H9 (cell line): ENCODE measurements at regions not wholly inside any gene's neighbourhood (a gene's known extent, or its start where the extent isn't known, plus 50 kb on each side); places are given as distances from the start of the nearest gene placed in this dataset.

Experiments
- DNase-seq: peaks from one replicate; pipeline ENCODE4 v3.0.0-alpha.2; 2017
- H2AFZ ChIP-seq: one replicate; pipeline ENCODE4 v1.6.1; 2013; ENCODE audit warnings: mild to moderate bottlenecking, low read length, control low read depth, moderate library complexity
- H2AK5ac ChIP-seq: 2 replicates; pipeline ENCODE4 v1.6.1; 2013; ENCODE audit warnings: low read length, control low read depth, mixed read lengths; ENCODE audit not compliant: insufficient read length
- H2BK120ac ChIP-seq: one replicate; pipeline ENCODE4 v1.6.1; 2013; ENCODE audit warnings: low read depth, mild to moderate bottlenecking, low read length, control low read depth, inconsistent platforms; ENCODE audit not compliant: poor library complexity, severe bottlenecking
- H2BK12ac ChIP-seq: 2 replicates; pipeline ENCODE4 v1.6.1; 2013; ENCODE audit warnings: low read length, control low read depth, mixed read lengths, low read depth; ENCODE audit not compliant: insufficient read length
- H2BK15ac ChIP-seq: 2 replicates; pipeline ENCODE4 v1.6.1; 2013; ENCODE audit warnings: low read depth, low read length, control low read depth
- H2BK20ac ChIP-seq: one replicate; pipeline ENCODE4 v1.6.1; 2013; ENCODE audit warnings: low read depth, mild to moderate bottlenecking, low read length, control low read depth, inconsistent platforms; ENCODE audit not compliant: poor library complexity, severe bottlenecking
- H2BK5ac ChIP-seq: 2 replicates; pipeline ENCODE4 v1.6.1; 2013; ENCODE audit warnings: low read length, control low read depth, mixed read lengths; ENCODE audit not compliant: insufficient read length
- H3K14ac ChIP-seq: 2 replicates; pipeline ENCODE4 v1.6.1; 2013; ENCODE audit warnings: low read length, control low read depth; ENCODE audit not compliant: insufficient read depth
- H3K18ac ChIP-seq: 2 replicates; pipeline ENCODE4 v1.6.1; 2013; ENCODE audit warnings: low read depth, mild to moderate bottlenecking, mixed read lengths, low read length, control low read depth; ENCODE audit not compliant: insufficient read length
- H3K23ac ChIP-seq: 2 replicates; pipeline ENCODE4 v1.6.1; 2013; ENCODE audit warnings: low read length, control low read depth, mixed read lengths, low read depth; ENCODE audit not compliant: insufficient read length
- H3K23me2 ChIP-seq: 2 replicates; pipeline ENCODE4 v1.6.1; 2013; ENCODE audit warnings: low read depth, mild to moderate bottlenecking, mixed read lengths, low read length, control low read depth; ENCODE audit not compliant: insufficient read length, poor library complexity, severe bottlenecking
- H3K27ac ChIP-seq: 2 replicates; pipeline ENCODE4 v1.5.1; 2013; ENCODE audit warnings: low read length, control low read depth, mixed read lengths, low read depth; ENCODE audit not compliant: insufficient read length
- H3K27me3 ChIP-seq: 2 replicates; pipeline ENCODE4 v1.6.1; 2013; ENCODE audit warnings: low read length, control low read depth, inconsistent platforms; ENCODE audit not compliant: insufficient read depth
- H3K4ac ChIP-seq: 2 replicates; pipeline ENCODE4 v1.6.1; 2013; ENCODE audit warnings: low read depth, mild to moderate bottlenecking, control low read depth, inconsistent platforms, low read length, moderate library complexity
- H3K4me1 ChIP-seq: 2 replicates; pipeline ENCODE4 v1.6.1; 2013; ENCODE audit warnings: low read length, control low read depth, inconsistent platforms; ENCODE audit not compliant: insufficient read depth
- H3K4me2 ChIP-seq: 2 replicates; pipeline ENCODE4 v1.6.1; 2013; ENCODE audit warnings: low read length, control low read depth, mixed read lengths; ENCODE audit not compliant: insufficient read length, insufficient read depth
- H3K56ac ChIP-seq: 2 replicates; pipeline ENCODE4 v1.6.1; 2013; ENCODE audit warnings: low read depth, mild to moderate bottlenecking, mixed read lengths, low read length, control low read depth; ENCODE audit not compliant: insufficient read length
- H3K79me1 ChIP-seq: 2 replicates; pipeline ENCODE4 v1.6.1; 2013; ENCODE audit warnings: low read depth, mild to moderate bottlenecking, moderate library complexity, low read length, control low read depth, inconsistent platforms; ENCODE audit not compliant: insufficient read depth, poor library complexity, severe bottlenecking
- H3K79me2 ChIP-seq: 2 replicates; pipeline ENCODE4 v1.6.1; 2013; ENCODE audit warnings: low read length, control low read depth, inconsistent platforms; ENCODE audit not compliant: insufficient read depth
- H3K9ac ChIP-seq: 2 replicates; pipeline ENCODE4 v1.6.1; 2013; ENCODE audit warnings: low read length, control low read depth, mixed read lengths; ENCODE audit not compliant: insufficient read length; ENCODE audit errors: extremely low read depth
- H3K9me3 ChIP-seq: one replicate; pipeline ENCODE4 v1.6.1; 2013; ENCODE audit warnings: low read depth, low read length, inconsistent platforms; ENCODE audit not compliant: control insufficient read depth
- H3T11ph ChIP-seq: one replicate; pipeline ENCODE4 v1.6.1; 2013; ENCODE audit warnings: mild to moderate bottlenecking, low read length, control low read depth, inconsistent platforms
- H4K20me1 ChIP-seq: one replicate; pipeline ENCODE4 v1.6.1; 2013; ENCODE audit not compliant: control insufficient read depth, insufficient read length, insufficient read depth
- H4K5ac ChIP-seq: 2 replicates; pipeline ENCODE4 v1.6.1; 2013; ENCODE audit warnings: low read depth, mild to moderate bottlenecking, mixed read lengths, low read length, control low read depth; ENCODE audit not compliant: insufficient read length
- H4K8ac ChIP-seq: replicated peaks from 2 replicates; pipeline ENCODE4 v1.6.1; 2013; ENCODE audit warnings: low read length, control low read depth, mixed read lengths, low read depth; ENCODE audit not compliant: insufficient read length
- H4K91ac ChIP-seq: 2 replicates; pipeline ENCODE4 v1.6.1; 2013; ENCODE audit warnings: low read depth, mild to moderate bottlenecking, moderate library complexity, mixed read lengths, low read length, control low read depth; ENCODE audit not compliant: insufficient read length
- H3K27ac Mint-ChIP-seq, 3 experiments: 2 replicates in 2 of 3; 3 replicates in 1 of 3; pipeline ENCODE4 v1.8.0; 2020 to 2021; ENCODE audit warnings: mixed read lengths in 3 of 3, mild to moderate bottlenecking in 1 of 3, moderate library complexity in 1 of 3
- H3K27me3 Mint-ChIP-seq: 2 replicates; pipeline ENCODE4 v1.8.0; 2021; ENCODE audit warnings: low read depth, mild to moderate bottlenecking, moderate library complexity, mixed read lengths
- H3K36me3 Mint-ChIP-seq, 3 experiments: 2 replicates in 2 of 3; 3 replicates in 1 of 3; pipeline ENCODE4 v1.8.0; 2020 to 2021; ENCODE audit warnings: low read depth in 3 of 3, mixed read lengths in 3 of 3; ENCODE audit not compliant: insufficient read depth in 1 of 3
- H3K4me1 Mint-ChIP-seq, 2 experiments: 2 replicates each; pipeline ENCODE4 v1.8.0; 2020; ENCODE audit warnings: mixed read lengths in 2 of 2
- H3K4me3 Mint-ChIP-seq, 2 experiments: 2 replicates in 1 of 2; 3 replicates in 1 of 2; pipeline ENCODE4 v1.8.0; 2020 to 2021; ENCODE audit warnings: mild to moderate bottlenecking in 2 of 2, mixed read lengths in 2 of 2, moderate library complexity in 1 of 2
- H3K9me3 Mint-ChIP-seq, 2 experiments: 2 replicates in 1 of 2; 3 replicates in 1 of 2; pipeline ENCODE4 v1.8.0; 2020; ENCODE audit warnings: mild to moderate bottlenecking in 2 of 2, mixed read lengths in 2 of 2, moderate library complexity in 1 of 2
- TF ChIP-seq, protein P1 (sequence below): fragments of 200-600 bp; sonication (generic); conservative IDR thresholded peaks from 3 replicates; pipeline ENCODE4 v1.8.0; 2021; ENCODE audit warnings: antibody characterized with exemption, mild to moderate bottlenecking

DNA sequence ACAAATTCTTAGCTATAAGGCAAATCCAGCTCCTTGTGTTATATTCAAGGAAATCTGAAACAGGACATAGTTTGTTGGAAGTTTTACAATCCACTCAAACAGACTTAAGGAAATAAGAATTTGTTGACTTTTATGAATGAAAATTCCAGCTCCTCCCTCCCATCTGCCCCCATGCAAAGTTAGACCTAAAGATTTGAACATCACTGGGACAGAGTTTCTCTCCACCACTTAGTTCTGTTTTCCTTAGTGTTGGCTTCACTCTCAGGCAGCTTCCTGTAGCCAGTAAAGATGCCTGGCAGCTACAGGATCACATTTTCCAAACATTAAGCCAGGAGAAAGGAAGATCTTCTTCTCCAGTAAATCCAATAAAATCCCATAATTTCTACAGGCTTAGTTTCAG, 265.0 kb downstream of the TAFA4 start:
- Histone ChIP-seq H4K20me1 (no peaks in the 10 kb centered on the region), H3K4me2 (no peak overlapping the region), H2BK15ac (no peak overlapping the region; the same call in 1 of the 2 replicates), H4K91ac (no peak overlapping the region), H2AFZ (no peak overlapping the region), H2BK12ac (no peak overlapping the region), H3K79me1 (no peaks in the 10 kb centered on the region), H3K23ac (no peak overlapping the region), H3K9ac (no peak overlapping the region), H3K56ac (no peak overlapping the region), H3K9me3 (no peaks in the 10 kb centered on the region), H2AK5ac (no peak overlapping the region), H3K18ac (no peak overlapping the region), H2BK120ac (no peak overlapping the region), H3T11ph (no peak overlapping the region), H3K14ac (no peak overlapping the region), H3K4ac (no peak overlapping the region), H3K27ac (no peak overlapping the region), H3K27me3 (no peaks in the 10 kb centered on the region), H4K5ac (no peak overlapping the region), H3K4me1 (peaks cover 9% of the 10 kb centered on the region; the same call in 1 of the 2 replicates), H4K8ac (no peak overlapping the region), H3K79me2 (no peaks in the 10 kb centered on the region), H2BK5ac (no peak overlapping the region), H2BK20ac (no peak overlapping the region), H3K23me2 (peaks cover 2% of the 10 kb centered on the region)
- no peaks in the 10 kb centered on the region for H3K9me3 Mint-ChIP-seq
- H3K27me3 Mint-ChIP-seq: no peaks in the 10 kb centered on the region; the same call in 1 of the 2 replicates
- no peak for DNase-seq
- H3K4me1 Mint-ChIP-seq: peaks cover 20 to 21% of the 10 kb centered on the region in 2 experiments
- no peaks in the 10 kb centered on the region for H3K36me3 Mint-ChIP-seq
- TF ChIP-seq, protein P1, sequence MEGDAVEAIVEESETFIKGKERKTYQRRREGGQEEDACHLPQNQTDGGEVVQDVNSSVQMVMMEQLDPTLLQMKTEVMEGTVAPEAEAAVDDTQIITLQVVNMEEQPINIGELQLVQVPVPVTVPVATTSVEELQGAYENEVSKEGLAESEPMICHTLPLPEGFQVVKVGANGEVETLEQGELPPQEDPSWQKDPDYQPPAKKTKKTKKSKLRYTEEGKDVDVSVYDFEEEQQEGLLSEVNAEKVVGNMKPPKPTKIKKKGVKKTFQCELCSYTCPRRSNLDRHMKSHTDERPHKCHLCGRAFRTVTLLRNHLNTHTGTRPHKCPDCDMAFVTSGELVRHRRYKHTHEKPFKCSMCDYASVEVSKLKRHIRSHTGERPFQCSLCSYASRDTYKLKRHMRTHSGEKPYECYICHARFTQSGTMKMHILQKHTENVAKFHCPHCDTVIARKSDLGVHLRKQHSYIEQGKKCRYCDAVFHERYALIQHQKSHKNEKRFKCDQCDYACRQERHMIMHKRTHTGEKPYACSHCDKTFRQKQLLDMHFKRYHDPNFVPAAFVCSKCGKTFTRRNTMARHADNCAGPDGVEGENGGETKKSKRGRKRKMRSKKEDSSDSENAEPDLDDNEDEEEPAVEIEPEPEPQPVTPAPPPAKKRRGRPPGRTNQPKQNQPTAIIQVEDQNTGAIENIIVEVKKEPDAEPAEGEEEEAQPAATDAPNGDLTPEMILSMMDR: no peak
- no peak overlapping the region for H3K4me3 Mint-ChIP-seq
- no peak overlapping the region for H3K27ac Mint-ChIP-seq
